ENCODE measurements at regions not wholly inside any gene's neighbourhood (a gene's known extent, or its start where the extent isn't known, plus 50 kb on each side); places are given as distances from the start of the nearest gene placed in this dataset.
"Not testable (repeated sequence)": the region's sequence is repeated elsewhere in the genome, so short reads cannot be mapped to it uniquely, and the experiment has no call there.

- ATAC-seq: no peak
- no peak for DNase-seq
- intact Hi-C loops (cut with micrococcal nuclease): no loop called here
These were observed 955.0 kb upstream of the ALCAM start for GRCh38 chr3:104411757-104412156.

- intact Hi-C loops (cut with micrococcal nuclease): no loop called here
- peak; percentile 53 for ATAC-seq
- no peak for DNase-seq
These were observed 953.8 kb upstream of the ALCAM start for GRCh38 chr3:104412608-104413580.

GRCh38 chr3:104428337-104428925 is 938.3 kb upstream of the ALCAM start:
- DNase-seq (no peak), ATAC-seq (no peak)
- intact Hi-C loops (cut with micrococcal nuclease): no loop called here

- intact Hi-C loops (cut with micrococcal nuclease): no loop called here
- DNase-seq: no peak
- no peak for ATAC-seq
These were observed 937.0 kb upstream of the ALCAM start for GRCh38 chr3:104429727-104430126.

- ATAC-seq (no peak), DNase-seq (no peak)
- intact Hi-C loops (cut with micrococcal nuclease): no loop called here
These were observed 930.2 kb upstream of the ALCAM start for GRCh38 chr3:104436506-104436905.

- peak; percentile 94 for ATAC-seq
- intact Hi-C loops (cut with micrococcal nuclease): no loop called here
- no peak for DNase-seq
These were observed 929.5 kb upstream of the ALCAM start for GRCh38 chr3:104437131-104437750.

- ATAC-seq (peak; percentile 80), DNase-seq (no peak)
- intact Hi-C loops (cut with micrococcal nuclease): no loop called here
These were observed 928.8 kb upstream of the ALCAM start for GRCh38 chr3:104437891-104438290.

- peak; percentile 21 for ATAC-seq
- intact Hi-C loops (cut with micrococcal nuclease): no loop called here
These were observed 928.0 kb upstream of the ALCAM start for GRCh38 chr3:104438706-104439105.

GRCh38 chr3:104445252-104445919 is 921.3 kb upstream of the ALCAM start:
- ATAC-seq; intact Hi-C loops (cut with micrococcal nuclease); DNase-seq: not testable (repeated sequence)

More at GRCh38 chr3:104438706-104439105, 928.0 kb upstream of the ALCAM start:
- DNase-seq: no peak

- DNase-seq (no peak), ATAC-seq (no peak)
- intact Hi-C loops (cut with micrococcal nuclease): no loop called here
These were observed 919.0 kb upstream of the ALCAM start for GRCh38 chr3:104447681-104448080.

- no peak for DNase-seq
- no peak for ATAC-seq
- intact Hi-C loops (cut with micrococcal nuclease): no loop called here
These were observed 914.0 kb upstream of the ALCAM start for GRCh38 chr3:104452697-104453096.

- no peak for DNase-seq
- intact Hi-C loops (cut with micrococcal nuclease): no loop called here
- no peak for ATAC-seq
These were observed 908.1 kb upstream of the ALCAM start for GRCh38 chr3:104458657-104459056.

GRCh38 chr3:104460477-104461406 is 906.0 kb upstream of the ALCAM start:
- ATAC-seq: peak; percentile 41
- DNase-seq: no peak
- intact Hi-C loops (cut with micrococcal nuclease): no loop called here

- intact Hi-C loops (cut with micrococcal nuclease): no loop called here
- peak; percentile 53 for ATAC-seq
These were observed 905.3 kb upstream of the ALCAM start for GRCh38 chr3:104461431-104461830.

GRCh38 chr3:104472221-104472620 is 894.5 kb upstream of the ALCAM start:
- no peak for ATAC-seq
- intact Hi-C loops (cut with micrococcal nuclease): no loop called here
- no peak for DNase-seq

More at GRCh38 chr3:104461431-104461830, 905.3 kb upstream of the ALCAM start:
- no peak for DNase-seq

GRCh38 chr3:104474011-104474410 is 892.7 kb upstream of the ALCAM start:
- ATAC-seq (no peak), DNase-seq (no peak)
- intact Hi-C loops (cut with micrococcal nuclease): no loop called here

- ATAC-seq (no peak), DNase-seq (no peak)
- intact Hi-C loops (cut with micrococcal nuclease): no loop called here
These were observed 863.7 kb upstream of the ALCAM start for GRCh38 chr3:104503022-104503421.

- intact Hi-C loops (cut with micrococcal nuclease): no loop called here
These were observed 856.4 kb upstream of the ALCAM start for GRCh38 chr3:104510131-104510849.

More at GRCh38 chr3:104510131-104510849, 856.4 kb upstream of the ALCAM start:
- DNase-seq: no peak
- ATAC-seq: no peak

Measured in left ventricle myocardium superior (tissue), 1 donor.